IPS-18a (cell line): ENCODE measurements at regions not wholly inside any gene's neighbourhood (a gene's known extent, or its start where the extent isn't known, plus 50 kb on each side); places are given as distances from the start of the nearest gene placed in this dataset.

ENCODE experiments used
- H3K27ac ChIP-seq: one replicate; pipeline ENCODE4 v1.5.1; 2013; ENCODE audit warnings: low read length
- H3K27me3 ChIP-seq: one replicate; pipeline ENCODE4 v1.6.1; 2013; ENCODE audit warnings: mild to moderate bottlenecking, low read length; ENCODE audit not compliant: control insufficient read depth, insufficient read depth
- H3K36me3 ChIP-seq: one replicate; pipeline ENCODE4 v1.6.1; 2013; ENCODE audit warnings: low read depth, low read length; ENCODE audit not compliant: control insufficient read depth
- H3K4me1 ChIP-seq: one replicate; pipeline ENCODE4 v1.6.1; 2013; ENCODE audit warnings: low read depth, low read length; ENCODE audit not compliant: control insufficient read depth
- H3K4me3 ChIP-seq: one replicate; pipeline ENCODE4 v1.5.1; 2013; ENCODE audit warnings: low read length
- H3K9ac ChIP-seq: one replicate; pipeline ENCODE4 v1.6.1; 2013; ENCODE audit warnings: mild to moderate bottlenecking, low read length, moderate library complexity
- H3K9me3 ChIP-seq: one replicate; pipeline ENCODE4 v1.6.1; 2013; ENCODE audit warnings: low read depth, low read length; ENCODE audit not compliant: control insufficient read depth

GRCh38 chr10:16297069-16297468 is 139.7 kb upstream of the PTER start:
- Histone ChIP-seq H3K4me3 (no peak overlapping the region), H3K27ac (no peak overlapping the region), H3K9ac (no peak overlapping the region), H3K36me3 (no peaks in the 10 kb centered on the region), H3K4me1 (no peaks in the 10 kb centered on the region), H3K27me3 (no peaks in the 10 kb centered on the region), H3K9me3 (no peaks in the 10 kb centered on the region)

DNA sequence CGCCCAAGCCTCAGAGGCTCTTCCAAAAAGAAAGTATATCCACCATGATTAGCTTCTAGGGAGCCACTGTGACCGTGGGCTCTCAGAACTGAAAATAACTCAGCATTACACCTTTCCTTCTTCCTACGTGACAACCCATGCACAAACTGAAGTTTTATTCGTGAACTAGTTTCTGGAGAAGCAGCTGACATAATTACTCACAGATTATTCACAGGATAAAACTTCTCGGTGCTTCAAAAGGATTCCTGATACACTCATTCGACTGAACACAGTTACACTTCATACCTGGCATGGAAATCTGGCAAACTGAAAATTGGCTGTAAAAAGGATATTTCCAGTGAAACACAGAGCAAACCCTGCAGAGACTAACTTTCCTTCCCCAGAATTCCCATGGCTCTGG is 139.2 kb upstream of the PTER start:
- Histone ChIP-seq H3K4me1 (no peaks in the 10 kb centered on the region), H3K9me3 (no peaks in the 10 kb centered on the region), H3K27me3 (no peaks in the 10 kb centered on the region)

DNA sequence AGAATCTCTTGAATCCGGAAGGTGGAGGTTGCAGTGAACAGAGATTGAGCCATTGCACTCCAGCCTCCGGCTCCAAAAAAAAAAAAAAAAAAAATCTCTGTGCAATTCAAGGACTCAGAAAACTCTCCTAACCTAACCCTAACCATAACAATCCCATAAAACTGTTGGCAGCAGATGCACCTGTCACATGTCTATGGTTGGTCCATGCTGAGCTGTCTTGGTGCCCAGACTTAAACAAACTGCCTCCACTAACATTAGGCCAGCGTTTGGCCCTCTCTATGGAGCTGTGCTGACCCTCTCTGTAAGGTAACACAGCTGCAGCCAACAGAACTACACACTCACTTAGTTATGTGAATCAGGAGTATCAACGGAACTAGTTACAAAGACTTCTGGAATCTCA is 132.5 kb upstream of the PTER start:
- Histone ChIP-seq H3K27ac (no peak overlapping the region), H3K4me1 (no peaks in the 10 kb centered on the region), H3K9ac (no peak overlapping the region), H3K4me3 (no peak overlapping the region), H3K9me3 (no peaks in the 10 kb centered on the region), H3K36me3 (no peaks in the 10 kb centered on the region), H3K27me3 (no peaks in the 10 kb centered on the region)

More for the DNA sequence above, 139.2 kb upstream of the PTER start:
- H3K27ac ChIP-seq, result no peak overlapping the region
- no peak overlapping the region for H3K9ac ChIP-seq
- H3K36me3 ChIP-seq, result no peaks in the 10 kb centered on the region
- no peak overlapping the region for H3K4me3 ChIP-seq

DNA sequence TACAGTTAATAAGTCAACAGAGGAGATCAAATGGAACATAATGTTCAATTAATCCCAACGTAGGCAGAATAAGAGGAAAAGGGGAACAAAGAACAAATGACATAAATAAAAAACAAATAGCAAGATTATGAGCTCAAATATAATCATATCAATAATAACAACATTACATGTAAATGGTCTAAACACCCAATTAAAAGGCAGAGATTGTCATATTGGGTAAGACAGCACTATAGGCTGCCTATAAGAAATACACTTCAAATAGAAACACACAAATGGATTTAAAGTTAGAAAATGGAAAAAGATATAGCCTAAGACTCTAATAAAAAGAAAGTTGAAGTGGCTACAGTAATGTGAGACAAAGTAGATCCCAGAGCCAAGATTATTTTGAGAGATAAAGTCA is 126.4 kb upstream of the PTER start:
- H3K4me1 ChIP-seq, result no peaks in the 10 kb centered on the region
- H3K27me3 ChIP-seq, result no peaks in the 10 kb centered on the region
- no peaks in the 10 kb centered on the region for H3K36me3 ChIP-seq
- H3K4me3 ChIP-seq, result no peak overlapping the region
- no peak overlapping the region for H3K27ac ChIP-seq
- H3K9me3 ChIP-seq, result no peaks in the 10 kb centered on the region
- H3K9ac ChIP-seq, result no peak overlapping the region

GRCh38 chr10:16314259-16314658 is 122.6 kb upstream of the PTER start:
- Histone ChIP-seq H3K36me3 (no peaks in the 10 kb centered on the region), H3K9me3 (no peaks in the 10 kb centered on the region), H3K27ac (no peak overlapping the region), H3K9ac (no peak overlapping the region), H3K4me3 (no peak overlapping the region), H3K27me3 (no peaks in the 10 kb centered on the region), H3K4me1 (no peaks in the 10 kb centered on the region)

DNA sequence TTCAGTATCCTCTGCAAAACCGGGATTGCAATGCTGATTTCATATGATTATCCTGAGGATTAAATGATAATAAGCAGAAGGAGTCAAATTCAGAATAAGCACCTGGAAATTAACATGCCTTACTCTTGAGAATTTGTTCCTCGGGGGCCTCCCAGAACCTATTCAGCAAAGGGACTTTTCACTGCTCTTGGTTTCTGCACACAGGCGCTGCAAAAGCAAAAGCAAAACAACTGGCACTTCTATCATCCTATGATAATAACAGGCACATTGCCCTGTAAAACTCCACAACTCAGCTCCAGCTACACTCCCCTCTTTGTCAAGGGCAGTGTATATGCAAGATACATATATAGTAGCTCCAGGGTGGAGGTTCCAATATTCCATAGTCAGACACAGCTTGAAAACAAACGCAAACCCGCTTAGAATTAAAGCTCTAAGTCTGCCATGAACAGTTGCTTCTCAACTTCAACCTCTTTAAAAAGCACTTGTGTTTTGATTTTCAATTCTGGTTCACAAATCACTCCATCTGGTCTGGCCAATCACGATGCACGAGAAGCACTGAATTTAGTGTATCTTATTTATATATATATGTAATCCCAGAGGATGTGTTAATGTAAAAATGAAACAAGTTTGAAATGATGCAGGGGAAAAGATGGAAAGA is 119.9 kb upstream of the PTER start:
- Histone ChIP-seq H3K4me1 (peaks cover 3% of the 10 kb centered on the region), H3K27ac (no peak overlapping the region), H3K9ac (no peak overlapping the region), H3K27me3 (no peaks in the 10 kb centered on the region), H3K9me3 (no peaks in the 10 kb centered on the region), H3K36me3 (no peaks in the 10 kb centered on the region), H3K4me3 (no peak overlapping the region)

DNA sequence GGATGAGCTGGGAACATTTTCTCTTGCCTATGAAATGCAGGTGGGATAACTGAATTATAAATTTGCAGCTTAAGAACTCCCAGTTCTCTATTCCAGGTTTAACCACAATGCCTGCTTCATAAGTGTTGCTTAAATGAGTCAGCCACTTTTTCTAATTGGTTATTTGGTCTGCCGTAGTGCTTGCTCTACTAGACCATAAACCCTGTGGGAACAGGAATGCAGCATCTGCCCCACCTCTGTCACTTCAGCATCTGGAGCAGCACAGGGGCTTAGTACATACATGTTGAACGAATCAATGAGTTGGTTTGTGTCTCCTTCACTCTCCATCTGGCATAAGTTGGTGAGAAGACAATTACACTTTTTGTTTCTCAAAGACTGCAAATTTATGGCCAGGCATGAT is 95.2 kb upstream of the PTER start:
- H3K9me3 ChIP-seq, result no peaks in the 10 kb centered on the region
- H3K27me3 ChIP-seq, result no peaks in the 10 kb centered on the region
- H3K4me1 ChIP-seq, result no peaks in the 10 kb centered on the region
- no peak overlapping the region for H3K9ac ChIP-seq
- H3K36me3 ChIP-seq, result no peaks in the 10 kb centered on the region
- no peak overlapping the region for H3K4me3 ChIP-seq
- H3K27ac ChIP-seq, result no peak overlapping the region

DNA sequence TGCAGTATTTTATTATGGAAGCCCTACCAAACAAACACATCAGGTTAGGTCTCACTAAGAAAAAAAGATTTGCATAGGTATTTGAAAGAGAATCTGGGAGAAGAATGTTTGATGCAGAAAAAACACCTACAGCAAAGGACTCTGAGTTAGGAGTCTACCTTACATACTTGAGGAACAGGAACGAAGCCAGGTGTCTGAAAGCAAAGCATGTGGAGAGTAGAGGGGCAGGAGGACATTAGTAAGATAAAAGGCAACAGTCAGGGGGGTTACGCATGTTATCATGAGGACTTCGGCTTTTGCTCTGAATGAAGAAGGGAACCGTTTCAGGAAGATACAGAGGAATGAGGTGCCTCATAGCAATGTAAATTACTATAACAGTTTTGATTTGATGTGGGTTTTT is 87.9 kb upstream of the PTER start:
- H3K27ac ChIP-seq, result no peak overlapping the region
- H3K9ac ChIP-seq, result no peak overlapping the region
- H3K36me3 ChIP-seq, result no peaks in the 10 kb centered on the region
- peaks cover 3% of the 10 kb centered on the region for H3K4me1 ChIP-seq
- H3K4me3 ChIP-seq, result no peak overlapping the region
- H3K9me3 ChIP-seq, result no peaks in the 10 kb centered on the region
- H3K27me3 ChIP-seq, result no peaks in the 10 kb centered on the region

DNA sequence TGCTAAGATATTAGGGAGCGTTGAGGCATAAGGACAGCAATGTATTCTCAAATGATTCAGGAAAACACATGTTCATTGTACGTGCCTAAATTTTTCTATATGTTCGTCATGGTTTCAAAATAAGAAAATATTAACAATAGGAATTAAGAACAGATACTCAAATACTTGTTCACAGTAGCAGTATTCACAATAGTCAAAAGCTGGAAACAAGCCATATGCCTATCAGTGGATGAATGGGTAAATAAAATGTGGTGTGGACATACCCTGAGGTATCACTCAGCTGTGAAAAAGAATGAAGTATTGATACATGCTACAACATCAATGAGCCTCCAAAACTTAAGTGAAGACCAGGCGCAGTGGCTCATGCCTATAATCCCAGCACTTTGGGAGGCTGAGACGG is 84.7 kb upstream of the PTER start:
- Histone ChIP-seq H3K4me3 (no peak overlapping the region), H3K9ac (no peak overlapping the region), H3K36me3 (no peaks in the 10 kb centered on the region), H3K4me1 (peaks cover 3% of the 10 kb centered on the region), H3K9me3 (no peaks in the 10 kb centered on the region), H3K27me3 (no peaks in the 10 kb centered on the region), H3K27ac (no peak overlapping the region)

- Histone ChIP-seq H3K36me3 (no peaks in the 10 kb centered on the region), H3K27ac (no peak overlapping the region), H3K9ac (no peak overlapping the region), H3K4me1 (no peaks in the 10 kb centered on the region), H3K9me3 (no peaks in the 10 kb centered on the region), H3K27me3 (no peaks in the 10 kb centered on the region), H3K4me3 (no peak overlapping the region)
Observed at GRCh38 chr10:16360001-16360400, 76.8 kb upstream of the PTER start.

DNA sequence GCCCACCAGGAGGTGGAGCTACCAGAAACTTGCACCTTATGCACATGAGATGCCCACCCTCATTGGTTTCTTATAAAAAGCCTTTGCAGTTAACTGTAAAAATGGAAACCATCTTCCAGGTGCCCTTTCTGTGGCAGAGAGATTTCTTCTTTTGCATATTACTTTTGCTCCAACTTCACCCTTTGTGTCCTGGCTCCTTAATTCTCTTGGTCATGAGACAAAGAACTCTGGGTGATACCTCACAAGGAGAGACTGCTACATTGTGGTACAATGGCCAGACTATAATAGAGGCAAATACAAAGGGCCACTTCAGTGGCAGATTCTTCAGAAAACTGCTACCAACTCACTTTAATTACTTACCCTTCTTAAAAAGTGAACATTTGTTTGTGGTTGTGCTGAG is 76.4 kb upstream of the PTER start:
- Histone ChIP-seq H3K27me3 (no peaks in the 10 kb centered on the region), H3K27ac (no peak overlapping the region), H3K4me3 (no peak overlapping the region), H3K9ac (no peak overlapping the region), H3K36me3 (no peaks in the 10 kb centered on the region), H3K9me3 (no peaks in the 10 kb centered on the region), H3K4me1 (no peaks in the 10 kb centered on the region)

DNA sequence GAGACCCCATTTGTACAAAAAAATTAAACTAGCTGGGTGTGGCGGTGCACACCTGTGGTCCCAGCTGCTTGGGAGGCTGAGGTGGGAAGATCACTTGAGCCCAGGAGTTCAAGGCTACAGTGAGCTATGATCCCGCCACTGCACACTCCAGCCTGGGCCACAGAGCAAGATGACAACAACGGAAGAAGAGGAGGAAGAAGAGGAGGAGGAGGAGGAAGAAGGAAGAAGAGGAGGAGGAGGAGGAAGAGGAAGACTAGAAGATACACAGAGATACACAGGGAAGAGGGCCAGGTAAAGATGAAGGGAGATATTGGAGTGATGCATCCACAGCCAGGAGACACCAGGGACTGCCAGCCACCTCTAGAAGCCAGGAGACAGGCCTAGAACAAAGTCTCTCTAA is 75.7 kb upstream of the PTER start:
- Histone ChIP-seq H3K4me1 (no peaks in the 10 kb centered on the region), H3K27ac (no peak overlapping the region), H3K4me3 (no peak overlapping the region), H3K36me3 (no peaks in the 10 kb centered on the region), H3K9ac (no peak overlapping the region), H3K27me3 (no peaks in the 10 kb centered on the region), H3K9me3 (no peaks in the 10 kb centered on the region)
